Endothelial cell (in vitro differentiated cells): ENCODE measurements at regions not wholly inside any gene's neighbourhood (a gene's known extent, or its start where the extent isn't known, plus 50 kb on each side); places are given as distances from the start of the nearest gene placed in this dataset.

Experiments
- DNase-seq: peaks from one replicate; pipeline ENCODE4 v3.0.0; 2021; ENCODE audit warnings: low spot score
- H3K27ac Mint-ChIP-seq: one replicate; pipeline ENCODE4 v1.8.0; 2021; ENCODE audit warnings: mixed read lengths, inconsistent platforms; ENCODE audit not compliant: unreplicated experiment
- H3K27me3 Mint-ChIP-seq: one replicate; pipeline ENCODE4 v1.8.0; 2021; ENCODE audit warnings: mild to moderate bottlenecking, moderate library complexity, mixed read lengths, inconsistent platforms; ENCODE audit not compliant: unreplicated experiment
- H3K36me3 Mint-ChIP-seq: one replicate; pipeline ENCODE4 v1.8.0; 2021; ENCODE audit warnings: mild to moderate bottlenecking, low read depth, mixed read lengths, inconsistent platforms; ENCODE audit not compliant: unreplicated experiment
- H3K4me1 Mint-ChIP-seq: one replicate; pipeline ENCODE4 v1.8.0; 2021; ENCODE audit warnings: mild to moderate bottlenecking, mixed read lengths, inconsistent platforms; ENCODE audit not compliant: unreplicated experiment
- H3K4me3 Mint-ChIP-seq: one replicate; pipeline ENCODE4 v1.8.0; 2021; ENCODE audit warnings: mild to moderate bottlenecking, mixed read lengths, inconsistent platforms; ENCODE audit not compliant: unreplicated experiment
- H3K9me3 Mint-ChIP-seq: one replicate; pipeline ENCODE4 v1.8.0; 2021; ENCODE audit warnings: mixed read lengths, inconsistent platforms; ENCODE audit not compliant: unreplicated experiment
- CTCF ChIP-seq: fragments of 200-600 bp; sonication (generic); IDR thresholded peaks from one replicate; pipeline ENCODE4 v1.5.0; 2021; ENCODE audit warnings: antibody characterized with exemption; ENCODE audit not compliant: unreplicated experiment

- H3K9me3 Mint-ChIP-seq: no peaks in the 10 kb centered on the region
- H3K4me3 Mint-ChIP-seq: no peak overlapping the region
- H3K4me1 Mint-ChIP-seq: peaks cover 12% of the 10 kb centered on the region
- no peak for TF ChIP-seq CTCF
- DNase-seq: no peak
- no peak overlapping the region for H3K27ac Mint-ChIP-seq
- H3K27me3 Mint-ChIP-seq: peaks cover 1% of the 10 kb centered on the region
- H3K36me3 Mint-ChIP-seq: no peaks in the 10 kb centered on the region
Measured at GRCh38 chr13:26977541-26977940, 194.1 kb downstream of the USP12 start.

- no peaks in the 10 kb centered on the region for H3K9me3 Mint-ChIP-seq
- H3K27ac Mint-ChIP-seq: no peak overlapping the region
- no peaks in the 10 kb centered on the region for H3K36me3 Mint-ChIP-seq
- TF ChIP-seq CTCF: no peak
- DNase-seq: no peak
- H3K4me3 Mint-ChIP-seq: no peak overlapping the region
- peaks cover 12% of the 10 kb centered on the region for H3K4me1 Mint-ChIP-seq
- peaks cover 5% of the 10 kb centered on the region for H3K27me3 Mint-ChIP-seq
Measured at GRCh38 chr13:26976313-26976712, 195.3 kb downstream of the USP12 start.

GRCh38 chr13:26973946-26974345 lies 197.7 kb downstream of the USP12 start:
- H3K36me3 Mint-ChIP-seq: no peaks in the 10 kb centered on the region
- no peak overlapping the region for H3K27ac Mint-ChIP-seq
- TF ChIP-seq CTCF: no peak
- no peak overlapping the region for H3K4me3 Mint-ChIP-seq
- H3K27me3 Mint-ChIP-seq: peaks cover 6% of the 10 kb centered on the region
- no peak for DNase-seq
- H3K4me1 Mint-ChIP-seq: peaks cover 12% of the 10 kb centered on the region
- no peaks in the 10 kb centered on the region for H3K9me3 Mint-ChIP-seq

GRCh38 chr13:26973295-26973694 lies 198.3 kb downstream of the USP12 start:
- peaks cover 7% of the 10 kb centered on the region for H3K27me3 Mint-ChIP-seq
- H3K27ac Mint-ChIP-seq: no peak overlapping the region
- no peaks in the 10 kb centered on the region for H3K9me3 Mint-ChIP-seq
- TF ChIP-seq CTCF: no peak
- no peak overlapping the region for H3K4me3 Mint-ChIP-seq
- H3K4me1 Mint-ChIP-seq: peaks cover 8% of the 10 kb centered on the region
- DNase-seq: no peak
- no peaks in the 10 kb centered on the region for H3K36me3 Mint-ChIP-seq

- DNase-seq: peak; percentile 32
- H3K27ac Mint-ChIP-seq: no peak overlapping the region
Measured at GRCh38 chr13:26971990-26972887, 199.4 kb downstream of the USP12 start.

More at GRCh38 chr13:26971990-26972887, 199.4 kb downstream of the USP12 start:
- no peak for TF ChIP-seq CTCF
- peaks cover 2% of the 10 kb centered on the region for H3K4me1 Mint-ChIP-seq
- H3K27me3 Mint-ChIP-seq: peaks cover 8% of the 10 kb centered on the region
- H3K9me3 Mint-ChIP-seq: no peaks in the 10 kb centered on the region
- H3K36me3 Mint-ChIP-seq: no peaks in the 10 kb centered on the region
- H3K4me3 Mint-ChIP-seq: no peak overlapping the region
